Caco-2 (cell line): ENCODE measurements at regions not wholly inside any gene's neighbourhood (a gene's known extent, or its start where the extent isn't known, plus 50 kb on each side); places are given as distances from the start of the nearest gene placed in this dataset.

Experiments
- BruUV-seq: library from RNA; stranded (reverse); fragments of 400-500 nt; replicated peaks from 2 replicates; lab custom pipeline; 2021; lab: Mats Ljungman, UMichigan
- CTCF ChIA-PET: fragments of 300-600 bp; sonication (Branson Sonifier 250); formaldehyde crosslinking; loops from one replicate; lab custom pipeline; 2022; ENCODE audit warnings: antibody characterized with exemption; lab: Charles Lee
- POLR2A ChIA-PET: fragments of 300-600 bp; sonication (Branson Sonifier 250); formaldehyde crosslinking; loops from one replicate; lab custom pipeline; 2022; ENCODE audit warnings: antibody characterized with exemption; lab: Charles Lee
- DNase-seq, 2 experiments: peaks; one replicate each; pipeline versions ENCODE4 v3.0.0 to v3.0.0-alpha.2; 2020 to 2022
- H3K27me3 ChIP-seq: replicated peaks from 2 replicates; pipeline ENCODE4 v1.6.0; 2011; ENCODE audit warnings: low read length; ENCODE audit not compliant: control insufficient read depth, insufficient read depth
- H3K36me3 ChIP-seq: 2 replicates; pipeline ENCODE4 v1.5.1; 2011; ENCODE audit warnings: low read length; ENCODE audit not compliant: control insufficient read depth, insufficient read depth
- H3K4me1 ChIP-seq: fragments of 250-450 bp; sonication (Bioruptor Pico); 2 replicates; pipeline ENCODE4 v1.5.1; 2020; ENCODE audit warnings: mild to moderate bottlenecking
- H3K4me3 ChIP-seq: 2 replicates; pipeline ENCODE4 v1.5.1; 2011; ENCODE audit warnings: low read depth, mild to moderate bottlenecking, control low read depth, low read length
- H3K9me3 ChIP-seq: fragments of 250-450 bp; sonication (Bioruptor Pico); 2 replicates; pipeline ENCODE4 v1.5.1; 2020; ENCODE audit warnings: mild to moderate bottlenecking, moderate library complexity
- H3K27ac Mint-ChIP-seq: one replicate; pipeline ENCODE4 v1.8.0; 2022; ENCODE audit warnings: mixed read lengths; ENCODE audit not compliant: unreplicated experiment
- H3K27me3 Mint-ChIP-seq: one replicate; pipeline ENCODE4 v1.8.0; 2022; ENCODE audit warnings: mixed read lengths; ENCODE audit not compliant: insufficient read depth, unreplicated experiment
- H3K36me3 Mint-ChIP-seq: one replicate; pipeline ENCODE4 v1.8.0; 2022; ENCODE audit warnings: mild to moderate bottlenecking, mixed read lengths; ENCODE audit not compliant: insufficient read depth, unreplicated experiment
- H3K4me1 Mint-ChIP-seq: one replicate; pipeline ENCODE4 v1.8.0; 2022; ENCODE audit warnings: low read depth, mixed read lengths; ENCODE audit not compliant: unreplicated experiment
- H3K4me3 Mint-ChIP-seq: one replicate; pipeline ENCODE4 v1.8.0; 2022; ENCODE audit warnings: mild to moderate bottlenecking, moderate library complexity, mixed read lengths; ENCODE audit not compliant: unreplicated experiment
- H3K9me3 Mint-ChIP-seq: one replicate; pipeline ENCODE4 v1.8.0; 2022; ENCODE audit warnings: mixed read lengths; ENCODE audit not compliant: unreplicated experiment
- CTCF ChIP-seq, 2 experiments: fragments of 200-600 bp in 1 of 2; IDR thresholded peaks; 1 replicate in 1 of 2; 2 replicates in 1 of 2; pipeline versions ENCODE4 v1.5.1 to v1.8.0; 2011 to 2022; ENCODE audit warnings: antibody characterized with exemption in 1 of 2, control low read depth in 1 of 2, inconsistent platforms in 1 of 2, low read depth in 1 of 2, low read length in 1 of 2, mild to moderate bottlenecking in 1 of 2, moderate library complexity in 1 of 2; ENCODE audit not compliant: insufficient read depth in 1 of 2, severe bottlenecking in 1 of 2, unreplicated experiment in 1 of 2
- intact Hi-C: fragments of 100-400 bp; cut with micrococcal nuclease; formaldehyde crosslinking; loops from one replicate; pipeline ENCODE4 v1.10.0; 2022; ENCODE audit not compliant: unreplicated experiment

GRCh38 chr13:77832339-77833100 is 86.1 kb downstream of the EDNRB start:
- Histone ChIP-seq H3K4me3 (no peak overlapping the region), H3K36me3 (no peaks in the 10 kb centered on the region), H3K4me1 (no peaks in the 10 kb centered on the region), H3K27me3 (no peaks in the 10 kb centered on the region), H3K9me3 (no peaks in the 10 kb centered on the region)
- Mint-ChIP-seq H3K4me1 (no peaks in the 10 kb centered on the region), H3K36me3 (no peaks in the 10 kb centered on the region), H3K27me3 (peaks cover 7% of the 10 kb centered on the region), H3K27ac (no peak overlapping the region), H3K4me3 (no peak overlapping the region), H3K9me3 (no peaks in the 10 kb centered on the region)
- no peak for TF ChIP-seq CTCF (IDR thresholded peaks at IDR 0.05; ENCODE audit: insufficient read depth in 1 of 2, low read depth in 1 of 2, low read length in 1 of 2, severe bottlenecking in 1 of 2, unreplicated experiment in 1 of 2)
- no peak for DNase-seq
- intact Hi-C loops: no loop called here
- BruUV-seq: no TSS peak
- CTCF ChIA-PET: no interaction called here
- POLR2A ChIA-PET: no interaction called here

GRCh38 chr13:77831866-77832265 is 86.8 kb downstream of the EDNRB start:
- Histone ChIP-seq H3K27me3 (no peaks in the 10 kb centered on the region), H3K4me3 (no peak overlapping the region), H3K36me3 (no peaks in the 10 kb centered on the region), H3K9me3 (no peaks in the 10 kb centered on the region), H3K4me1 (no peaks in the 10 kb centered on the region)
- intact Hi-C loops: no loop called here
- no peak for TF ChIP-seq CTCF (IDR thresholded peaks at IDR 0.05; ENCODE audit: insufficient read depth in 1 of 2, low read depth in 1 of 2, low read length in 1 of 2, severe bottlenecking in 1 of 2, unreplicated experiment in 1 of 2)
- no TSS peak for BruUV-seq
- Mint-ChIP-seq H3K9me3 (no peaks in the 10 kb centered on the region), H3K36me3 (no peaks in the 10 kb centered on the region), H3K27ac (no peak overlapping the region), H3K27me3 (peaks cover 10% of the 10 kb centered on the region), H3K4me1 (no peaks in the 10 kb centered on the region), H3K4me3 (no peak overlapping the region)
- CTCF ChIA-PET: no interaction called here
- DNase-seq: no peak
- POLR2A ChIA-PET: no interaction called here

- Histone ChIP-seq H3K9me3 (no peaks in the 10 kb centered on the region), H3K27me3 (no peaks in the 10 kb centered on the region), H3K4me1 (no peaks in the 10 kb centered on the region), H3K4me3 (no peak overlapping the region), H3K36me3 (no peaks in the 10 kb centered on the region)
- ChIA-PET POLR2A (no interaction called here), CTCF (no interaction called here)
- DNase-seq: no peak
- peaks cover 14% of the 10 kb centered on the region for H3K27me3 Mint-ChIP-seq
- intact Hi-C loops: no loop called here
- no TSS peak for BruUV-seq
- no peaks in the 10 kb centered on the region for H3K4me1 Mint-ChIP-seq
- no peak overlapping the region for H3K4me3 Mint-ChIP-seq
- no peaks in the 10 kb centered on the region for H3K9me3 Mint-ChIP-seq
- TF ChIP-seq CTCF (IDR thresholded peaks at IDR 0.05; ENCODE audit: insufficient read depth in 1 of 2, low read depth in 1 of 2, low read length in 1 of 2, severe bottlenecking in 1 of 2, unreplicated experiment in 1 of 2): no peak
- H3K27ac Mint-ChIP-seq: no peak overlapping the region
- no peaks in the 10 kb centered on the region for H3K36me3 Mint-ChIP-seq
Measured at GRCh38 chr13:77829963-77830362, 88.7 kb downstream of the EDNRB start.
